ENCODE measurements at regions not wholly inside any gene's neighbourhood (a gene's known extent, or its start where the extent isn't known, plus 50 kb on each side); places are given as distances from the start of the nearest gene placed in this dataset.
"Not testable (repeated sequence)": the region's sequence is repeated elsewhere in the genome, so short reads cannot be mapped to it uniquely, and the experiment has no call there.

DNA sequence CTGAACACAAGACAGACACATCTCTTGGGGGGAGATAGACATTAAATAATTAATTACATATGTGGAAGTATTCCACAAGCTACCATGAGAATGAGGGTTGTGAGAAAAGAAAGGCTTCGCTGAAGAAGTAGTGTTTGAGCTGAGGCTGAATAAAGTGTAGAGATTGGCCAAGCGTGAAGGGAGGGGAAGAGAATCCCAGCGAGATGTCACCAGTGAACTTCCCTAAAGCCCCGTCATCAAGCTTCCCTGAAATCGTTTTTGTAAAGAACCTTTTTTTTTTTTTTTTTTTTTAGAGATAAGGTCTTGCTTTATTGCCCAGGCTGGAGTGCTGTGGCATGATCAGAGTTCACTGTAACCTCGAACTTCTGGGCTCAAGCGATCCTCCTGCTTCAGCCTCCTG, 235.2 kb downstream of the KCNRG start:
- WGBS, 2 donors: 66 to 67% methylated on average over 7 of the region's 7 CpGs
- ATAC-seq: no peak
- Histone ChIP-seq H3K4me1 (no peaks in the 10 kb centered on the region), H3K36me3 (replicated peaks in 1 of 2; ENCODE audit: insufficient read depth in 1 of 2, low read depth in 2 of 2) (no peaks in the 10 kb centered on the region), H3K4me3 (no peak overlapping the region), H3K27ac (no peak overlapping the region), H3K9me3 (no peaks in the 10 kb centered on the region), H3K27me3 (no peaks in the 10 kb centered on the region)
- TF ChIP-seq POLR2A (IDR thresholded peaks at IDR 0.05): no peak
- TF ChIP-seq, protein P1, sequence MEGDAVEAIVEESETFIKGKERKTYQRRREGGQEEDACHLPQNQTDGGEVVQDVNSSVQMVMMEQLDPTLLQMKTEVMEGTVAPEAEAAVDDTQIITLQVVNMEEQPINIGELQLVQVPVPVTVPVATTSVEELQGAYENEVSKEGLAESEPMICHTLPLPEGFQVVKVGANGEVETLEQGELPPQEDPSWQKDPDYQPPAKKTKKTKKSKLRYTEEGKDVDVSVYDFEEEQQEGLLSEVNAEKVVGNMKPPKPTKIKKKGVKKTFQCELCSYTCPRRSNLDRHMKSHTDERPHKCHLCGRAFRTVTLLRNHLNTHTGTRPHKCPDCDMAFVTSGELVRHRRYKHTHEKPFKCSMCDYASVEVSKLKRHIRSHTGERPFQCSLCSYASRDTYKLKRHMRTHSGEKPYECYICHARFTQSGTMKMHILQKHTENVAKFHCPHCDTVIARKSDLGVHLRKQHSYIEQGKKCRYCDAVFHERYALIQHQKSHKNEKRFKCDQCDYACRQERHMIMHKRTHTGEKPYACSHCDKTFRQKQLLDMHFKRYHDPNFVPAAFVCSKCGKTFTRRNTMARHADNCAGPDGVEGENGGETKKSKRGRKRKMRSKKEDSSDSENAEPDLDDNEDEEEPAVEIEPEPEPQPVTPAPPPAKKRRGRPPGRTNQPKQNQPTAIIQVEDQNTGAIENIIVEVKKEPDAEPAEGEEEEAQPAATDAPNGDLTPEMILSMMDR (IDR thresholded peaks at IDR 0.05): no peak
- intact Hi-C loops (cut with DNase I): no loop called here
- peak in 1 of 4 donors; percentile 8 for DNase-seq

DNA sequence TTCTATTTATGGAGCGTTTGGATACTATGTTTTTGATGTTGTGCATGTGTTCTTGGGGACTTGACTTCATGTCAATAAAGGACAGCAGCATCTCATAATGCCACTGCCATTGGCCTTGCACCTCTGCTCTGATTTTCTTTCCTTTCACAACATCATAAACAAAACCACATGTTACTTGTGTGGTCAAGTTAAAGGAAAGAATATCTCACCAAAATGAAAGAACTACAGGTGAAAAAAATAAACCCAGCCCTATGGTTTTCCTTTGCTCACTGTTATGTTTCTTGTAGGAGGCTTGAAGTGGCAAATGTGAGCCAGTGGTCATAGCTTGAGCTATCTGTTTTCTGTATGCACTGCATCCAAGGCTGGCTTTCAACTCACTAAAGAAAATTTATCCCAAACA, 240.4 kb downstream of the KCNRG start:
- no peaks in the 10 kb centered on the region for H3K27me3 ChIP-seq
- WGBS, 2 donors: 56 to 58% methylated on average over 1 of the region's 1 CpG
- no peak for TF ChIP-seq POLR2A (IDR thresholded peaks at IDR 0.05)
- TF ChIP-seq, protein P1 (IDR thresholded peaks at IDR 0.05): no peak
- H3K36me3 ChIP-seq (replicated peaks in 1 of 2; ENCODE audit: insufficient read depth in 1 of 2, low read depth in 2 of 2): no peaks in the 10 kb centered on the region
- no peaks in the 10 kb centered on the region for H3K4me1 ChIP-seq
- ATAC-seq: no peak
- H3K27ac ChIP-seq: no peak overlapping the region
- no peaks in the 10 kb centered on the region for H3K9me3 ChIP-seq
- intact Hi-C loops (cut with DNase I): no loop called here
- no peak for DNase-seq
- no peak overlapping the region for H3K4me3 ChIP-seq

DNA sequence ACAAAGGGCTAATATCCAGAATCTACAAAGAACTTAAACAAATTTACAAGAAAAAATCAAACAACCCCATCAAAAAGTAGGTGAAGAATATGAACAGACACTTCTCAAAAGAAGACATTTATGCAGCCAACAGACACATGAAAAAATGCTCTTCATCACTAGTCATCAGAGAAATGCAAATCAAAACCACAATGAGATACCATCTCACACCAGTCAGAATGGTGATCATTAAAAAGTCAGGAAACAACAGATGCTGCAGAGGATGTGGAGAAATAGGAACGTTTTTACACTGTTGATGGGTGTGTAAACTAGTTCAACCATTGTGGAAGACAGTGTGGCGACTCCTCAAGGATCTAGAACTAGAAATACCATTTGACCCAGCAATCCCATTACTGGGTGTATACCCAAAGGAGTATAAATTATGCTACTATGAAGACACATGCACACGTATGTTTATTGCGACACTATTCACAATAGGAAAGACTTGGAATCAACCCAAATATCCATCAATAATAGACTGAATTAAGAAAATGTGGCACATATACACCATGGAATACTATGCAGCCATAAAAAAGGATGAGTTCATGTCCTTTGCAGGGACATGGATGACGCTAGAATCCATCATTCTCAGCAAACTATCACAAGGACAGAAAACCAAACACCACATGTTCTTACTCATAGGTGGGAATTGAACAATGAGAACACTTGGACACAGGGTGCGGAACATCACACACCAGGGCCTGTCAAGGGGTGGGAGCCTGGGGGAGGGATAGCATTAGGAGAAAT, 241.5 kb downstream of the KCNRG start:
- H3K9me3 ChIP-seq; intact Hi-C loops (cut with DNase I); H3K4me3 ChIP-seq; H3K4me1 ChIP-seq; H3K27ac ChIP-seq; H3K36me3 ChIP-seq (replicated peaks in 1 of 2; ENCODE audit: insufficient read depth in 1 of 2, low read depth in 2 of 2); H3K27me3 ChIP-seq; ATAC-seq; DNase-seq: not testable (repeated sequence)
- WGBS, 2 donors: 73 to 81% methylated on average over 6 of the region's 6 CpGs

DNA sequence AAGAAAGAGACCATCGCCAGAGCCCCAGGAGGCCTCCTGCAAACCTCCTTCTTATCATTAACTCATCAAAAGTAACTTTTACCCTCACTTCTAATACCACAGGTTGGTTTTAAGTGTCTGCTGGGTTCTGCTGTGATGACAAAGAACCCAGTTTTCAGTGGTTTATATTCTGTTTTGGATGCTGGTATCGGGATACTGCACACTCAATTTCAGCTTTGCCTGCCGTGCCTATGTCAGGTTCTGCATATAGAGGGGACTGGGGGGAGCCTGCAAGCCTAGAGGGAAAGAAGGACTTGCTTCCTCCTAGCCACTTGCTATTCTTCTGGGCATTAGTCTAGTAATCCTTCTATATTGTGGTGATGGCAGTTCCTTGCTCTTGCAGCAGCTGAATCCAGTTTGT, 242.4 kb downstream of the KCNRG start:
- Histone ChIP-seq H3K9me3 (no peaks in the 10 kb centered on the region), H3K4me3 (no peak overlapping the region), H3K27ac (no peak overlapping the region), H3K27me3 (no peaks in the 10 kb centered on the region), H3K4me1 (no peaks in the 10 kb centered on the region), H3K36me3 (replicated peaks in 1 of 2; ENCODE audit: insufficient read depth in 1 of 2, low read depth in 2 of 2) (no peaks in the 10 kb centered on the region)
- WGBS, 2 donors: 74 to 80% methylated on average over 2 to 3 of the region's 3 CpGs
- no peak for ATAC-seq
- intact Hi-C loops (cut with DNase I): no loop called here
- TF ChIP-seq, protein P1 (IDR thresholded peaks at IDR 0.05): no peak
- TF ChIP-seq POLR2A (IDR thresholded peaks at IDR 0.05): no peak
- no peak for DNase-seq

DNA sequence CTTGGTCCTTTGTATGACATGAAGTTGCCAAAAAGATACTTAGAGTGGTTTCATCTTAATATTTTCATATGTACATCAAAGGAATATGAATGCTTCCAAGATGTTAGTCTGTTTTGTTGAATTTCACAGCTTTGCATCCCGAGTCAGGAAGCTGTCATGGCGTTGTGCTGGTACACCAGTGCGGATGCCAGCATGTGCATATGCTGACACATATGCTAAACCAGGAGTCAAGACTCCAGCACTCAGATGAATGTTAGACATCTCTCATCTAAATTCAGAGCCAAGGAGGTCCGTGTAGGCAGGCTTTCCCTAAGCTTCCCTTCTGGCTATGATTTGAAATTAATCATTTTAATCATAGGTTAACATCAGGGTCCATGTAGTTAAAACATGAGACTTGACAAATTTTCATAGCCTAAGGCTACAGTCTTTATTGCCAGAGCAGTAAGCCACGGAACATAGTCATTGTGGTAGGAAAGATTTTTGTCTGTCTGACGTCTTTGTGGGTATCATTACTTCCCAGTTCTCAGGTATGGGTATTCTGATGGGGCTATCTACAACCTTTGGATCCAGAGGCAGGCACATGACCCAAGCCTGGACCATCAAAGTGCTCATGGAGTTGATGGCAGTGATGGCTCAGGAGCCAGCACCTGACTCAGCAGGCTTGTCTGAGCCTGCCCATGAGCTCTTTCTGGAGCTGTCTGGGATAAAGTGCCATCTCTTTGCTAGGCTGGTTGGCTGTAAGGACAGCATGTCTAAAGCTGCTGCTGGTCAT, 246.1 kb downstream of the KCNRG start:
- no peaks in the 10 kb centered on the region for H3K4me1 ChIP-seq
- no peak overlapping the region for H3K27ac ChIP-seq
- DNase-seq (no peak), ATAC-seq (no peak)
- H3K4me3 ChIP-seq: no peak overlapping the region
- H3K9me3 ChIP-seq: no peaks in the 10 kb centered on the region
- intact Hi-C loops (cut with DNase I): loop anchor here (10.0 kb wide), 1 partner anchor 127 kb away; no protein-coding TSS in a partner anchor
- H3K27me3 ChIP-seq: no peaks in the 10 kb centered on the region
- no peaks in the 10 kb centered on the region for H3K36me3 ChIP-seq (replicated peaks in 1 of 2; ENCODE audit: insufficient read depth in 1 of 2, low read depth in 2 of 2)
- no peak for TF ChIP-seq POLR2A (IDR thresholded peaks at IDR 0.05)
- TF ChIP-seq, protein P1 (IDR thresholded peaks at IDR 0.05): no peak
- WGBS, 2 donors: 67 to 70% methylated on average over 6 of the region's 6 CpGs

Measured in body of pancreas (tissue), 4 donors.